MM.1S (cell line): ENCODE measurements at regions not wholly inside any gene's neighbourhood (a gene's known extent, or its start where the extent isn't known, plus 50 kb on each side); places are given as distances from the start of the nearest gene placed in this dataset.
"Not testable (repeated sequence)": the region's sequence is repeated elsewhere in the genome, so short reads cannot be mapped to it uniquely, and the experiment has no call there.

Experiments
- DNase-seq: peaks from one replicate; pipeline ENCODE4 v3.0.0-alpha.2; 2015
- H2AFZ ChIP-seq: fragments of 300-600 bp; sonication (generic); 2 replicates; pipeline ENCODE4 v1.6.0; 2016; ENCODE audit warnings: antibody characterized with exemption, low read length
- H3F3A ChIP-seq: fragments of 300-600 bp; sonication (generic); 2 replicates; pipeline ENCODE4 v1.6.1; 2016; ENCODE audit warnings: mild to moderate bottlenecking, antibody characterized with exemption, low read length, moderate library complexity, mixed read lengths; ENCODE audit not compliant: insufficient read depth
- H3K27ac ChIP-seq: fragments of 300-600 bp; sonication (generic); 2 replicates; pipeline ENCODE4 v1.5.1; 2016; ENCODE audit warnings: mild to moderate bottlenecking, low read length
- H3K27me3 ChIP-seq: fragments of 300-600 bp; sonication (generic); replicated peaks from 2 replicates; pipeline ENCODE4 v1.6.0; 2016; ENCODE audit warnings: low read length; ENCODE audit not compliant: insufficient read depth
- H3K36me3 ChIP-seq: fragments of 300-600 bp; sonication (generic); replicated peaks from 2 replicates; pipeline ENCODE4 v1.6.1; 2016; ENCODE audit warnings: mild to moderate bottlenecking, low read length, mixed read lengths; ENCODE audit not compliant: insufficient read depth
- H3K4me1 ChIP-seq: fragments of 300-600 bp; sonication (generic); 2 replicates; pipeline ENCODE4 v1.6.1; 2016; ENCODE audit warnings: low read length, mixed read lengths
- H3K4me2 ChIP-seq: fragments of 300-600 bp; sonication (generic); 2 replicates; pipeline ENCODE4 v1.6.0; 2016; ENCODE audit warnings: low read depth, low read length
- H3K4me3 ChIP-seq: fragments of 300-600 bp; sonication (generic); 2 replicates; pipeline ENCODE4 v1.5.1; 2016; ENCODE audit warnings: low read length, mixed read lengths
- H3K79me2 ChIP-seq: fragments of 300-600 bp; sonication (generic); 2 replicates; pipeline ENCODE4 v1.6.1; 2016; ENCODE audit warnings: mixed run types, low read length, mixed read lengths
- H3K9ac ChIP-seq: fragments of 300-600 bp; sonication (generic); 2 replicates; pipeline ENCODE4 v1.6.1; 2016; ENCODE audit warnings: low read length, mixed read lengths
- H3K9me2 ChIP-seq: fragments of 300-600 bp; sonication (generic); replicated peaks from 2 replicates; pipeline ENCODE4 v1.6.1; 2016; ENCODE audit warnings: mild to moderate bottlenecking, low read length, mixed read lengths; ENCODE audit not compliant: insufficient read depth
- H3K9me3 ChIP-seq: fragments of 300-600 bp; sonication (generic); replicated peaks from 2 replicates; pipeline ENCODE4 v1.6.1; 2016; ENCODE audit warnings: mild to moderate bottlenecking, low read length, mixed read lengths; ENCODE audit not compliant: insufficient read depth
- H4K20me1 ChIP-seq: fragments of 300-600 bp; sonication (generic); 2 replicates; pipeline ENCODE4 v1.6.1; 2016; ENCODE audit warnings: mild to moderate bottlenecking, low read length, moderate library complexity, mixed read lengths; ENCODE audit not compliant: insufficient read depth

DNA sequence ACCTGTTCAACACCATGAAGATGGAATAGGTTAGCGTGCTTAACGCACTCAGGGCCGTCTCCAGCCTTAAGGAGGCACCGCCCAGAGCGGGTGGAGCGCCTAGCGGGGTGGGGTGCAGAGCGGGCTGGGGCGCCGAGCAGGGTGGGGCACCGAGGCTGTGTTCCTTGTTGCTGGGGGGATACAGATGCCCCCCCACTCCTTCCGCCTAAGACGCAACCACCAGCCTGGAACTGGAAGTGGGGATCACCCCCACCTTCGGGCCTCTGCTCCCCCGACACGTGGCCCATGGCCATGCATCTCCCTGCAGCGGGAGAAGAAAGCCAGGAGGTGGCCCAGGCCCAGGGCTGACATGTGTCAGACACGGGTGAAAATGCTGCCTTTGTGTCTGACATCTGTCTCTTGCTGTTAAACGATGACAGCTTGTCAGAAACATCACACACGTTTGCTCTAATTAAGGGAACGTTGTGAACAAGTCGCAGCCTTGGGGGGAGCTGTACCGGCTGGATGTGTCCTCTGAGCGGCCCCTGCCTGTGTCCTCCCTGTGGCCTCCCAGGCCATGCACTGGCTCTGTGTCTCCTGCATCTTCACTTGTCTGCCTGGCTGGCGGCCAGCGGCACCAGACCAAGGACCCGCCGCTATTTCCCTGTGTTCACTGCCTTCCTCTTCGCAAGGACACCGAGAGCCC, 192.5 kb downstream of the LAT start:
- H3K27ac ChIP-seq, H2AFZ ChIP-seq, DNase-seq, H3K4me3 ChIP-seq, H3K9me3 ChIP-seq, H3K9me2 ChIP-seq, H3K4me2 ChIP-seq, H3K4me1 ChIP-seq, H3K79me2 ChIP-seq, H3K36me3 ChIP-seq, H4K20me1 ChIP-seq, H3F3A ChIP-seq, H3K9ac ChIP-seq: not testable (repeated sequence)
- peaks cover 40% of the 10 kb centered on the region for H3K27me3 ChIP-seq

DNA sequence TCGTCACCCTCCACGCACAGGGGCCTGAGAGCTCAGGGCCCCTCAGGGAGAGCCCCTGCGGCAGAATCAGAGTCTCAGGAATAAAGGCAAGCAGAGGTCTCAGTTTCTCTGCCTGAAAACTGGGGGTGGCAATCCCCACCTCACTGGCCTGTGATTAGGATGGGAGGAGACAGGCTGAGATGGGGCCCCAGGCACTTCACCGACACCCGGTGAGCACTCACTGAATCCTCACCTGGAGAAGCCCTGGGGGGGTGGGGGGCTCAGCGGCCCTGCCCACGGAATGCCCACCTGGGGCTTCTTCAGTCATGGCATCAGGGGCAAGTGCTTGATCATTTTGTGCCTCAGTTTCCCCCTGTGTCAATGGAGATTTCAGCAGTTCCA, 192.0 kb downstream of the LAT start:
- not testable (repeated sequence) for H3F3A ChIP-seq, H3K9me2 ChIP-seq, H4K20me1 ChIP-seq, H3K36me3 ChIP-seq, H3K4me3 ChIP-seq, H3K9ac ChIP-seq, H3K79me2 ChIP-seq, H3K4me1 ChIP-seq, DNase-seq, H3K4me2 ChIP-seq, H2AFZ ChIP-seq, H3K9me3 ChIP-seq, H3K27ac ChIP-seq
- H3K27me3 ChIP-seq: peaks cover 35% of the 10 kb centered on the region

GRCh38 chr16:29176154-29176470, 191.3 kb downstream of the LAT start:
- not testable (repeated sequence) for H3K4me1 ChIP-seq, H3K9me3 ChIP-seq, DNase-seq, H4K20me1 ChIP-seq, H3K27ac ChIP-seq, H2AFZ ChIP-seq, H3K9me2 ChIP-seq, H3K4me2 ChIP-seq, H3K9ac ChIP-seq, H3K79me2 ChIP-seq, H3K4me3 ChIP-seq, H3K36me3 ChIP-seq, H3F3A ChIP-seq
- H3K27me3 ChIP-seq: peaks cover 28% of the 10 kb centered on the region

DNA sequence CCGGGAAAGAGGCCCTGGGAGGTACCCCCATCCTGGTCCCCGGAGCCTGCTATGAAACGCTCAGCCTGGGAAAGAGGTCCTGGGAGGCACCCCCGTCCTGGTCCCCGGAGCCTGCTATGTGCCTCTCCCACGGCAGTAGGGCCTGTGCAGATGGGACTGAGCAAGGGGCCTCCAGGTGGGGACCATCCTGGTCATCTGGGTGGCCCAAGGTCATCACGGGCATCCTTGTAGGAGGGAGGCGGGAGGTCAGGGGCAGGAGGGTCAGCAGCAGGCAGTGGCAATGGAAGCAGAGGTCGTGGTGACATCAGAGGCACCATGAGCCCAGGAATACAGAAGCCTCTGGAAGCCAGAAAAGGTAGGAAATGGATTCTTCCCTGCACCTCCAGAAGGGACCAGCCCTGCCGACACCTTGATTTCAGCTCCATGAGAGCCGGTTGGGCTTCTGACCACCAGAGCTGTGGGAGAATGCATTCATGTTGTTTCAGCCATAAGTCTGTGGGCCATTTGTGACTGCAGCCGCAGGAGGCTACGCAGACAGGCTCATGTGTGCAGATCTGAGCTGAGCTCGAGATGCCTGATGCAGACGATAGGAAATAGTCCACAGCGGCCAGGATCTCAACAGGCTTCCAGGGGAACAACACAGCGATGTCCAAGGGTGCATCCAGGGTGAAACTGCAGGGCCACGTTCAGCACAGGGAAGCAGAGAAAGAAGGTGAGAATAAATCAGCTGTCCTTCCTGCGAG, 190.7 kb downstream of the LAT start:
- not testable (repeated sequence) for H3K9me2 ChIP-seq, H3K4me3 ChIP-seq, H3K9me3 ChIP-seq, H3K4me1 ChIP-seq, H3K79me2 ChIP-seq, H3K9ac ChIP-seq, DNase-seq, H3K4me2 ChIP-seq, H3K27ac ChIP-seq, H2AFZ ChIP-seq, H3K36me3 ChIP-seq, H3F3A ChIP-seq, H4K20me1 ChIP-seq
- H3K27me3 ChIP-seq: peaks cover 26% of the 10 kb centered on the region

DNA sequence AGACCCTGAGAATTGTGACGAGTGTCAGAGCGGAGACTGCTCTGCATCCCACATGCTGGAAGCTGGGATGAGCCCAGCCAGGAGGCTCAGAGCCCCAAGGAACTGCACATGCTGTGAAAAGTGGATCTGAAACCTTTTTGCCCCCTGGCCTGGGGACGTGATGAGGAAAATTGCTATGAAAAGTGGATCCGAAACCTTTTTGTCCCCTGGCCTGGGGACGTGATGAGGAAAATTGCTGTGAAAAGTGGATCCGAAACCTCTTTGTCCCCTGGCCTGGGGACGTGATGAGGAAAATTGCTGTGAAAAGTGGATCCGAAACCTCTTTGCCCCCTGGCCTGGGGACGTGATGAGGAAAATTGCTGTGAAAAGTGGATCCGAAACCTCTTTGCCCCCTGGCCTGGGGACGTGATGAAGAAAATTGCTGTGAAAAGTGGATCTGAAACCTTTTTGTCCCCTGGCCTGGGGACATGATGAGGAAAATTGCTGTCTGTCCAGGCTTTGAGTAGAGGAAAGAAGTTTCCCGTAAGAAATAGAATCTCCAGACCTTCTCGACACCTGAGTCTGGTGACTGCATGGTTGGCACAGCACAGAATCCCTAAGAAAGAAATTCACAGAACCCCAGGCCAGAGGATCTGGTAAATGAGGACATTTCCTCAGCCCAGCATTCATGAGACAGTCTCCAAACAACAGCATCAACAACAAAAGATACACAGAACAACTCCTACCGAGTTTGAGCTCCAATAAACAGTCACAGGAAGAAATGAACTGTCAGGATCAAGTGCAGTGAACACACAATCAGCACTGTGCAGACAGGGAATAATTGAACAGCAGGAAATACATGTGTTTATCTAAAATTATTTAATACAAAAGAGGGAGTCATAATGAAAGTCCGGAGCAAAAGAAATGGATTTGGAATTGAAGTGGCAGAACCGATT, 188.8 kb downstream of the LAT start:
- H3K9me3 ChIP-seq: not testable (repeated sequence)

GRCh38 chr16:29172098-29172724, 187.4 kb downstream of the LAT start:
- H2AFZ ChIP-seq, H3K4me2 ChIP-seq, H3K9ac ChIP-seq, H3K79me2 ChIP-seq, DNase-seq, H4K20me1 ChIP-seq, H3F3A ChIP-seq, H3K36me3 ChIP-seq, H3K4me1 ChIP-seq, H3K4me3 ChIP-seq, H3K27ac ChIP-seq, H3K9me3 ChIP-seq, H3K9me2 ChIP-seq: not testable (repeated sequence)
- H3K27me3 ChIP-seq: peaks cover 36% of the 10 kb centered on the region

More for the DNA sequence above, 188.8 kb downstream of the LAT start:
- DNase-seq, H3K9me2 ChIP-seq, H3K36me3 ChIP-seq, H2AFZ ChIP-seq, H3F3A ChIP-seq, H3K9ac ChIP-seq, H3K4me3 ChIP-seq, H3K27ac ChIP-seq, H3K4me1 ChIP-seq, H3K79me2 ChIP-seq, H3K4me2 ChIP-seq, H4K20me1 ChIP-seq: not testable (repeated sequence)
- peaks cover 26% of the 10 kb centered on the region for H3K27me3 ChIP-seq

DNA sequence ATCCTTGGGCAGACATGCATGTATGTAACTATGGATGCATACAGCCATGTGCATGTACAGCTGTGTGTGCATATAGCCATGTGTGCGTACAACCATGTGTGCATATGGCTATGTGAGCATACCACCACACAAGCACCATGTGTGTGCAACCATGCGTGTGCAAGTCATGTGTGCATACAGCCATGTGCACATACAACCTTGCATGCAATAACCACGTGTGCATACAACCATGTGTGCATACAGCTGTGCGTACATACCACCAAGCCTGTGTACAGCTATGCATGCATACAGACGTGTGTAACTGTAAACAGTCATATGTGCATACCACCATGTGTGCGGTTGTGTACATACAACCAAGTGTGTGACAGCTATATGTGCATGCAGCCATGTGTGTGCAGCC, 186.4 kb downstream of the LAT start:
- H3K4me3 ChIP-seq, H3F3A ChIP-seq, H3K79me2 ChIP-seq, DNase-seq, H3K4me1 ChIP-seq, H3K27ac ChIP-seq, H3K9me3 ChIP-seq, H2AFZ ChIP-seq, H3K4me2 ChIP-seq, H3K9me2 ChIP-seq, H3K36me3 ChIP-seq, H3K9ac ChIP-seq, H4K20me1 ChIP-seq: not testable (repeated sequence)
- H3K27me3 ChIP-seq: peaks cover 39% of the 10 kb centered on the region
